Thyroid gland (tissue), 4 donors: ENCODE measurements at regions not wholly inside any gene's neighbourhood (a gene's known extent, or its start where the extent isn't known, plus 50 kb on each side); places are given as distances from the start of the nearest gene placed in this dataset.
"Not testable (repeated sequence)": the region's sequence is repeated elsewhere in the genome, so short reads cannot be mapped to it uniquely, and the experiment has no call there.

Experiments
- DNase-seq, 2 donors: peaks; one replicate each; pipeline ENCODE4 v3.0.0-alpha.2; 2019
- H3K27ac ChIP-seq, 3 donors: fragments of 200-600 bp; sonication (generic); 1 replicate in 2 of 3; 2 replicates in 1 of 3; pipeline ENCODE4 v1.5.1; 2016 to 2019; ENCODE audit warnings: mild to moderate bottlenecking in 1 of 3, moderate library complexity in 1 of 3
- H3K27me3 ChIP-seq: fragments of 200-600 bp; sonication (generic); one replicate; pipeline ENCODE4 v1.5.1; 2019
- H3K36me3 ChIP-seq, 2 donors: fragments of 200-600 bp; sonication (generic); one replicate each; pipeline ENCODE4 v1.5.1; 2016 to 2019
- H3K4me1 ChIP-seq, 2 donors: fragments of 200-600 bp; sonication (generic); one replicate each; pipeline ENCODE4 v1.5.1; 2017 to 2019
- H3K4me3 ChIP-seq, 3 donors: fragments of 200-600 bp; sonication (generic); replicated peaks in 1 of 3; 1 replicate in 2 of 3; 2 replicates in 1 of 3; pipeline ENCODE4 v1.5.1; 2016; ENCODE audit warnings: mild to moderate bottlenecking in 1 of 3
- H3K9me3 ChIP-seq: fragments of 200-600 bp; sonication (generic); one replicate; pipeline ENCODE4 v1.5.1; 2017
- CTCF ChIP-seq, 6 experiments: fragments of 200-600 bp in 3 of 6; fragments of 450-650 bp in 3 of 6; sonication (generic) in 3 of 6; IDR thresholded peaks; one replicate each; pipeline ENCODE4 v1.5.1; 2016 to 2019; ENCODE audit warnings: antibody characterized with exemption in 6 of 6, mild to moderate bottlenecking in 2 of 6, inconsistent platforms in 1 of 6, moderate library complexity in 1 of 6
- POLR2A ChIP-seq, 2 donors: fragments of 450-650 bp; IDR thresholded peaks; one replicate each; pipeline ENCODE4 v1.6.1; 2017; ENCODE audit warnings: antibody characterized with exemption in 2 of 2, mild to moderate bottlenecking in 2 of 2, moderate library complexity in 1 of 2
- WGBS, 2 donors: methylation state at CpG; one replicate each; pipeline ENCODE4 v1.1.5; 2017; 5-methylcytosine and 5-hydroxymethylcytosine counted together
- intact Hi-C: fragments of 100-400 bp; cut with DNase I; formaldehyde crosslinking; loops from one replicate; pipeline ENCODE4 v1.15.1; 2023

GRCh38 chr20:53768329-53768728 lies 174.7 kb upstream of the ZNF217 start:
- intact Hi-C loops = no loop called here
- no peak overlapping the region for H3K4me3 ChIP-seq
- 74 to 77% methylated on average over 4 of the region's 4 CpGs for WGBS, 2 donors
- DNase-seq = no peak
- TF ChIP-seq CTCF (IDR thresholded peaks at IDR 0.05) (no peak), POLR2A (IDR thresholded peaks at IDR 0.05) (no peak)
- H3K36me3 ChIP-seq = no peaks in the 10 kb centered on the region
- H3K4me1 ChIP-seq = peaks cover 3 to 6% of the 10 kb centered on the region in 2 donors
- no peaks in the 10 kb centered on the region for H3K27me3 ChIP-seq
- no peak overlapping the region for H3K27ac ChIP-seq
- H3K9me3 ChIP-seq = no peaks in the 10 kb centered on the region

- intact Hi-C loops = no loop called here
- Histone ChIP-seq H3K27me3 (no peaks in the 10 kb centered on the region), H3K4me3 (no peak overlapping the region), H3K9me3 (no peaks in the 10 kb centered on the region), H3K36me3 (no peaks in the 10 kb centered on the region), H3K4me1 (peaks cover 3 to 6% of the 10 kb centered on the region in 2 donors), H3K27ac (no peak overlapping the region)
- WGBS, 2 donors = 92 to 97% methylated on average over 6 of the region's 6 CpGs
- no peak for DNase-seq
- TF ChIP-seq CTCF (IDR thresholded peaks at IDR 0.05) = no peak
- TF ChIP-seq POLR2A (IDR thresholded peaks at IDR 0.05) = no peak
Measured at GRCh38 chr20:53767206-53767930, 173.7 kb upstream of the ZNF217 start.

DNA sequence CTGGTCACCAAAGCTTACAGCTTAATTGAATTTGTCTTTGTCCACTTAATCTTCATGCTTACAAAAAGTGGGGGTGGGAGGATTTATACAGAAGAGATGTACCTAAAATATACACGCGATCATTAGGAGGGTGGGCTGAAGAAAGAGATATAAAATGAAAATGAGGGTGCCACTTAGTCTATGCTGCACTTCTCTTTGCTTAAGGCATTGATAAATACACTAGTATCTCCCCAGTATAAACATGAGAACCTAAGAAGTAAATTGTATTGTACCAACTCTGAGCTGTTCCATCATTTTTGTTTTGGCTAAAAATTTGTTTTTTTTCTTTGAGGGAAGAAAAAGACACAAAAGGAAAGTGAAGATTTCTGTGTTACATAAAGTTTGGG lies 170.8 kb upstream of the ZNF217 start:
- intact Hi-C loops = no loop called here
- Histone ChIP-seq H3K36me3 (no peaks in the 10 kb centered on the region), H3K27ac (no peak overlapping the region), H3K4me1 (peaks cover 3 to 6% of the 10 kb centered on the region in 2 donors), H3K4me3 (no peak overlapping the region), H3K27me3 (no peaks in the 10 kb centered on the region), H3K9me3 (no peaks in the 10 kb centered on the region)
- WGBS, 2 donors = 48 to 52% methylated on average over 2 of the region's 2 CpGs
- TF ChIP-seq CTCF (IDR thresholded peaks at IDR 0.05) (no peak), POLR2A (IDR thresholded peaks at IDR 0.05) (no peak)
- no peak for DNase-seq

GRCh38 chr20:53763707-53764414 lies 170.2 kb upstream of the ZNF217 start:
- Histone ChIP-seq H3K27ac (no peak overlapping the region), H3K4me1 (peaks cover 3 to 6% of the 10 kb centered on the region in 2 donors), H3K9me3 (no peaks in the 10 kb centered on the region), H3K36me3 (no peaks in the 10 kb centered on the region), H3K27me3 (no peaks in the 10 kb centered on the region), H3K4me3 (no peak overlapping the region)
- 22 to 33% methylated on average over 12 of the region's 12 CpGs for WGBS, 2 donors
- no peak for DNase-seq
- TF ChIP-seq POLR2A (IDR thresholded peaks at IDR 0.05) = no peak
- no peak for TF ChIP-seq CTCF (IDR thresholded peaks at IDR 0.05)
- intact Hi-C loops = no loop called here

DNA sequence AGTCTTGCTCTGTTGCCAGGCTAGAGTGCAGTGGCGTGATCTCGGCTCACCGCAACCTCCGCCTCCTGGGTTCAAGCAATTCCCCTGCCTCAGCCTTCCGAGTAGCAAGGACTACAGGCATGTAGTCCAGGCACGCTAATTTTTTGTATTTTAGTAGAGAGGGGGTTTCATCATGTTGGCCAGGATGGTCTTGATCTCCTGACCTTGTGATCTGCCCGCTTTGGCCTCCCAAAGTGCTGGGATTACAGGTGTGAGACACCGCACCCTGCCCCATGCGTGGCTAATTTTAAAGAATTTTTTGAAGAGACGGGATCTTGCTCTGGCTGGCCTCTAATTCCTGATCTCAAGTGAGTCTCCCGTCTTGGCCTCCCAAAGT lies 168.8 kb upstream of the ZNF217 start:
- H3K9me3 ChIP-seq, intact Hi-C loops, H3K4me3 ChIP-seq, H3K27ac ChIP-seq, H3K36me3 ChIP-seq, DNase-seq, H3K27me3 ChIP-seq, H3K4me1 ChIP-seq: not testable (repeated sequence)
- WGBS, 2 donors = 95 to 96% methylated on average over 11 of the region's 11 CpGs
